Bronchial epithelial cell (primary cell): ENCODE measurements at regions not wholly inside any gene's neighbourhood (a gene's known extent, or its start where the extent isn't known, plus 50 kb on each side); places are given as distances from the start of the nearest gene placed in this dataset.
"Not testable (repeated sequence)": the region's sequence is repeated elsewhere in the genome, so short reads cannot be mapped to it uniquely, and the experiment has no call there.

ENCODE experiments used
- DNase-seq: peaks from one replicate; pipeline ENCODE4 v3.0.0-alpha.2; 2010; ENCODE audit warnings: low read depth
- FAIRE-seq: peaks from 2 replicates; lab custom pipeline; 2011; peaks lifted over from hg19 to GRCh38; lab: Jason Lieb, UNC
- H3K27me3 ChIP-seq: 2 replicates; pipeline ENCODE4 v1.5.1; 2011; ENCODE audit warnings: low read length; ENCODE audit not compliant: control insufficient read depth, insufficient read depth
- H3K36me3 ChIP-seq: 2 replicates; pipeline ENCODE4 v1.5.1; 2011; ENCODE audit warnings: low read length; ENCODE audit not compliant: control insufficient read depth, insufficient read depth
- H3K4me3 ChIP-seq: 2 replicates; pipeline ENCODE4 v1.5.1; 2011; ENCODE audit warnings: mild to moderate bottlenecking, low read depth, low read length, control low read depth
- CTCF ChIP-seq: IDR thresholded peaks from 2 replicates; pipeline ENCODE4 v1.5.1; 2011; ENCODE audit warnings: mild to moderate bottlenecking, moderate library complexity, low read length, control low read depth, inconsistent platforms; ENCODE audit not compliant: insufficient read depth, severe bottlenecking

GRCh38 chr20:23294671-23295070 is 55.9 kb upstream of the NXT1 start:
- DNase-seq (no peak), FAIRE-seq (no peak)
- H3K4me3 ChIP-seq, result no peak overlapping the region
- H3K27me3 ChIP-seq, result peaks cover 3% of the 10 kb centered on the region
- H3K36me3 ChIP-seq, result no peaks in the 10 kb centered on the region
- no peak for TF ChIP-seq CTCF

GRCh38 chr20:23294166-23294565 is 56.4 kb upstream of the NXT1 start:
- H3K27me3 ChIP-seq, result peaks cover 3% of the 10 kb centered on the region
- no peak for TF ChIP-seq CTCF
- DNase-seq (no peak), FAIRE-seq (no peak)
- no peaks in the 10 kb centered on the region for H3K36me3 ChIP-seq
- no peak overlapping the region for H3K4me3 ChIP-seq

GRCh38 chr20:23293689-23294088 is 56.9 kb upstream of the NXT1 start:
- H3K36me3 ChIP-seq, result no peaks in the 10 kb centered on the region
- FAIRE-seq (peak; percentile 64), DNase-seq (no peak)
- no peak for TF ChIP-seq CTCF
- H3K4me3 ChIP-seq, result no peak overlapping the region
- peaks cover 3% of the 10 kb centered on the region for H3K27me3 ChIP-seq

GRCh38 chr20:23292311-23292710 is 58.3 kb upstream of the NXT1 start:
- not testable (repeated sequence) for H3K36me3 ChIP-seq, FAIRE-seq, H3K27me3 ChIP-seq, H3K4me3 ChIP-seq, DNase-seq

DNA sequence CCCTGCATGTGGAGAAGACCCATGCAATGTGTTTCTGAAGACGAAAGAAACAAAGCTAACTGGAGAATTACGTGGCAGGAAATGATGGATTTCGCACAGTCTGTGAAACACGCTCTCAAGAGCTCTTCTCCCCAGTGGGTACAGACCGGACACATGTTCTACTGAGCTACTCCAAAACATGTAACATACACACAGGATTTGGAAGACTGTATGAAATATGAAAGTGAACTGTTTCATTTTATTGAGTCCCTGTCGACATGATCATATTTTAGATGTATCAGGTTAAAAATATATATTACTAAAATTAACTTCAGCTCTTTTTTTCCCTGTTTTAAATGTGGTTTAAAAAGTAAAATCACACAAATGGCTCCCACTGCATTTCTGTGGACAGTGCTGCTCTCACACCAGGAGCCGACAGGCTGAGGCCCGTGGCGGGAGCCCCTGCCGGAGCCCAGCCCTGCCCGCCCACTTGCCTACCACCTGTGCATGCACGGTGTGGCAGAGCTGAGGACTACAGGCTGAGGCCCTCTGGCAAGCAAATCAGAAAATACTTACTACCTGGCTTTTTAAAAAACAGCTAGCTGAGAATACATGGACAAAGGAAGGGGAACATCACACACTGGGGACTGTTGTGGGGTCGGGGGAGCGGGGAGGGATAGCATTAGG is 58.9 kb upstream of the NXT1 start:
- H3K27me3 ChIP-seq, result peaks cover 3% of the 10 kb centered on the region
- H3K36me3 ChIP-seq, result no peaks in the 10 kb centered on the region
- H3K4me3 ChIP-seq, result no peak overlapping the region
- FAIRE-seq (no peak), DNase-seq (no peak)
- TF ChIP-seq CTCF, result no peak

DNA sequence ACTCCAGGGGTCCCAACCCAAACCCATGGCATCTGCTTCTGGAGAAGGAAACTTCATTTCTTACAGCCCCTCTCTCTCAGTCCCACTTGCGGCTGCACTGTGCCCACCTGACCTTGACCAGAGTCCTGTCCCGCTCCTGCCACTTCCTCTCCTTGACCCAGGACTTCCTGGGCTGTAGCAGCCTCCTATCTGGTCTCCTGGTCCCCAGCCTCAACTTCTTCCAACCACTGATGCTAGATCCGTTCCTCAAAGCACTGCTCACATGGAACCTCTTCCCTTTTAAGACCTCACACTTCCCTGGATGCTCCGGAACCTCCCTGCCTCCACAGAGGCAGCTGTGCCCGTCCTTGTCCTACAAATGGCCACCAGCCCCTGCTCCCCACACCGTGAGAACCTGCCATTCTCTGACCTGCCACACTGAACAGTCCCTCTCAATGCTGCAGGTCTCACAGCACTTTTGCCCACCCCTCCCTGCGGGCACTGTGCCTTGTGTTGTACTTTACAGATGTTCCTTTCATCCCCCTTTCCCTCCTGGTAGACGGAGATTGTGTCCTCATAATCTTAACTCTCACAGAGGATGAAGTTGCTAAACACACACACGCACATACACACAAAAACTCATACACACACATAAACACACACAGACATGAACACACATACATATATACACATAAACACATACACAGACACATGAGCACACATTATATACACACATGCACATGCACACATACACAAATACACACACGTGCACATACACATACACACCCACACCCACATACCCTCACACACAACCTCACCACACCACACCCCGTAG is 59.6 kb upstream of the NXT1 start:
- Histone ChIP-seq H3K27me3 (peaks cover 3% of the 10 kb centered on the region), H3K4me3 (no peak overlapping the region), H3K36me3 (no peaks in the 10 kb centered on the region)
- no peak for TF ChIP-seq CTCF
- no peak for DNase-seq
- peak; percentile 93 for FAIRE-seq
